Mammary epithelial cell (primary cell): ENCODE measurements at regions not wholly inside any gene's neighbourhood (a gene's known extent, or its start where the extent isn't known, plus 50 kb on each side); places are given as distances from the start of the nearest gene placed in this dataset.

Experiments
- EZH2 ChIP-seq: IDR thresholded peaks from 2 replicates; pipeline ENCODE4 v1.6.1; 2012; ENCODE audit warnings: low read length, inconsistent platforms, borderline replicate concordance
- TF ChIP-seq, protein P1 (sequence below), 2 donors: IDR thresholded peaks in 1 of 2; conservative IDR thresholded peaks in 1 of 2; 2 replicates each; pipeline ENCODE4 v1.5.1; 2011 to 2012; ENCODE audit warnings: inconsistent platforms in 2 of 2, low read length in 2 of 2, mild to moderate bottlenecking in 2 of 2, control low read depth in 1 of 2, low read depth in 1 of 2; ENCODE audit not compliant: insufficient read depth in 1 of 2; ENCODE audit errors: extremely low read depth in 1 of 2

DNA sequence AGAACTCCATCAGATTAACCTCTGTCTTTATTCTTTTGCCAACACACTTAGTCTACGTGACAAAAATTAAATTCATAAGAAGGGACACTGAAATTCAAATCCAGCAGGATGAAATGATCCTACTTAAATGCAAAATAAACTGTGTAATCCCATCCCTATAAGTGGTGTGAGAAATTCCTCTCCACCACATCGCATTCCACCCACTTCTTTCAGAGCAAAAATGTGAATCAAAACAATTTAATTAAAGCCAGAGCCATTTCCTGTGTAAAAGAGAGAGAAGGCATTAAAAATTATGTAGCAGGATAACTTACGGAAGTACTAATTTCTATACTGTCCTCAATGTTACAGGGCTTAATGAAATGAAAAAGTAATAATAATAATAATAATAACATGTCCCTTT is 844.3 kb downstream of the GALC start:
- TF ChIP-seq, protein P1, sequence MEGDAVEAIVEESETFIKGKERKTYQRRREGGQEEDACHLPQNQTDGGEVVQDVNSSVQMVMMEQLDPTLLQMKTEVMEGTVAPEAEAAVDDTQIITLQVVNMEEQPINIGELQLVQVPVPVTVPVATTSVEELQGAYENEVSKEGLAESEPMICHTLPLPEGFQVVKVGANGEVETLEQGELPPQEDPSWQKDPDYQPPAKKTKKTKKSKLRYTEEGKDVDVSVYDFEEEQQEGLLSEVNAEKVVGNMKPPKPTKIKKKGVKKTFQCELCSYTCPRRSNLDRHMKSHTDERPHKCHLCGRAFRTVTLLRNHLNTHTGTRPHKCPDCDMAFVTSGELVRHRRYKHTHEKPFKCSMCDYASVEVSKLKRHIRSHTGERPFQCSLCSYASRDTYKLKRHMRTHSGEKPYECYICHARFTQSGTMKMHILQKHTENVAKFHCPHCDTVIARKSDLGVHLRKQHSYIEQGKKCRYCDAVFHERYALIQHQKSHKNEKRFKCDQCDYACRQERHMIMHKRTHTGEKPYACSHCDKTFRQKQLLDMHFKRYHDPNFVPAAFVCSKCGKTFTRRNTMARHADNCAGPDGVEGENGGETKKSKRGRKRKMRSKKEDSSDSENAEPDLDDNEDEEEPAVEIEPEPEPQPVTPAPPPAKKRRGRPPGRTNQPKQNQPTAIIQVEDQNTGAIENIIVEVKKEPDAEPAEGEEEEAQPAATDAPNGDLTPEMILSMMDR (conservative IDR thresholded peaks at IDR 0.05 in 1 of 2, IDR thresholded peaks at IDR 0.05 in 1 of 2; ENCODE audit: extremely low read depth in 1 of 2, insufficient read depth in 1 of 2, low read depth in 1 of 2, low read length in 2 of 2): no peak
- TF ChIP-seq EZH2: no peak
